ENCODE measurements at regions not wholly inside any gene's neighbourhood (a gene's known extent, or its start where the extent isn't known, plus 50 kb on each side); places are given as distances from the start of the nearest gene placed in this dataset.

GRCh38 chr13:58792854-58793253, 1161.3 kb downstream of the PCDH17 start:
- DNase-seq (ENCODE audit: low spot score): no peak
- no peak for ATAC-seq (ENCODE audit: low FRiP score)
- no peak for TF ChIP-seq CTCF (IDR thresholded peaks at IDR 0.05)

- DNase-seq (ENCODE audit: low spot score) (no peak), ATAC-seq (ENCODE audit: low FRiP score) (no peak)
- no peak for TF ChIP-seq CTCF (IDR thresholded peaks at IDR 0.05)
Measured at GRCh38 chr13:58795715-58796114, 1164.2 kb downstream of the PCDH17 start.

GRCh38 chr13:58804832-58805231, 1173.3 kb downstream of the PCDH17 start:
- DNase-seq (ENCODE audit: low spot score) (no peak), ATAC-seq (ENCODE audit: low FRiP score) (no peak)
- no peak for TF ChIP-seq CTCF (IDR thresholded peaks at IDR 0.05)

GRCh38 chr13:58806401-58806800, 1174.9 kb downstream of the PCDH17 start:
- ATAC-seq (ENCODE audit: low FRiP score) (no peak), DNase-seq (ENCODE audit: low spot score) (no peak)
- no peak for TF ChIP-seq CTCF (IDR thresholded peaks at IDR 0.05)

GRCh38 chr13:58823701-58824100, 1192.2 kb downstream of the PCDH17 start:
- no peak for ATAC-seq (ENCODE audit: low FRiP score)
- no peak for DNase-seq (ENCODE audit: low spot score)
- TF ChIP-seq CTCF (IDR thresholded peaks at IDR 0.05): no peak

GRCh38 chr13:58827904-58828303, 1196.4 kb downstream of the PCDH17 start:
- DNase-seq (ENCODE audit: low spot score) (no peak), ATAC-seq (ENCODE audit: low FRiP score) (no peak)
- no peak for TF ChIP-seq CTCF (IDR thresholded peaks at IDR 0.05)

- ATAC-seq (ENCODE audit: low FRiP score): no peak
- no peak for TF ChIP-seq CTCF (IDR thresholded peaks at IDR 0.05)
- DNase-seq (ENCODE audit: low spot score): no peak
Measured at GRCh38 chr13:58830841-58831240, 1199.3 kb downstream of the PCDH17 start.
